Transverse colon (tissue), 4 donors: ENCODE measurements at regions not wholly inside any gene's neighbourhood (a gene's known extent, or its start where the extent isn't known, plus 50 kb on each side); places are given as distances from the start of the nearest gene placed in this dataset.
"Not testable (repeated sequence)": the region's sequence is repeated elsewhere in the genome, so short reads cannot be mapped to it uniquely, and the experiment has no call there.

Experiments
- DNase-seq: peaks from one replicate; pipeline ENCODE4 v3.0.0-alpha.2; 2019
- H3K27ac ChIP-seq, 4 donors: fragments of 200-600 bp; sonication (generic); 2 replicates each; pipeline ENCODE4 v1.5.1; 2016 to 2018; ENCODE audit warnings: inconsistent platforms in 4 of 4
- H3K27me3 ChIP-seq: fragments of 200-600 bp; sonication (generic); 2 replicates; pipeline ENCODE4 v1.5.1; 2017; ENCODE audit warnings: inconsistent platforms
- H3K36me3 ChIP-seq, 4 donors: fragments of 200-600 bp; sonication (generic); 2 replicates each; pipeline ENCODE4 v1.5.1; 2017 to 2019; ENCODE audit warnings: inconsistent platforms in 4 of 4
- H3K4me1 ChIP-seq, 4 donors: fragments of 200-600 bp; sonication (generic); 2 replicates each; pipeline ENCODE4 v1.5.1; 2017 to 2020; ENCODE audit warnings: inconsistent platforms in 4 of 4
- H3K4me3 ChIP-seq, 4 donors: fragments of 200-600 bp; sonication (generic); 1 replicate in 1 of 4; 2 replicates in 3 of 4; pipeline versions ENCODE4 v1.5.1 to v1.6.1; 2017 to 2019; ENCODE audit warnings: inconsistent platforms in 4 of 4
- H3K9me3 ChIP-seq, 2 donors: fragments of 200-600 bp; sonication (generic); 2 replicates each; pipeline ENCODE4 v1.5.1; 2017 to 2019; ENCODE audit warnings: inconsistent platforms in 2 of 2
- EP300 ChIP-seq: sonication (generic); formaldehyde crosslinking; IDR thresholded peaks from one replicate; pipeline ENCODE4 v1.6.1; 2017; ENCODE audit warnings: antibody characterized with exemption, low read depth
- POLR2A ChIP-seq: fragments of 450-650 bp; IDR thresholded peaks from one replicate; pipeline ENCODE4 v1.6.1; 2016; ENCODE audit warnings: antibody characterized with exemption, mild to moderate bottlenecking, moderate library complexity
- POLR2AphosphoS5 ChIP-seq, 3 donors: sonication (generic); formaldehyde crosslinking; IDR thresholded peaks; one replicate each; pipeline ENCODE4 v1.6.1; 2016; ENCODE audit warnings: antibody characterized with exemption in 3 of 3
- WGBS, 2 donors: methylation state at CpG; one replicate each; pipeline ENCODE4 v1.1.5; 2018; ENCODE audit warnings: low coverage in 1 of 2; 5-methylcytosine and 5-hydroxymethylcytosine counted together
- in situ Hi-C, 4 donors: fragments of 200-750 bp; cut with MboI; loops; one replicate each; pipeline versions ENCODE4 v1.15.0 to v1.15.1; 2017; ENCODE audit warnings: low sequenced_read_pairs in 3 of 4, low pct_ligation_motif_present in 1 of 4, low pct_unique_long_range_greater_than_20kb in 1 of 4
- intact Hi-C: fragments of 100-400 bp; cut with DNase I; formaldehyde crosslinking; loops from one replicate; pipeline ENCODE4 v1.15.1; 2023; ENCODE audit warnings: low total_unique reads
- TF ChIP-seq, protein P1 (sequence below), 5 experiments: fragments of 200-600 bp in 3 of 5; fragments of 450-650 bp in 2 of 5; sonication (generic) in 3 of 5; IDR thresholded peaks; 1 replicate in 2 of 5; 2 replicates in 3 of 5; pipeline ENCODE4 v1.5.1; 2016 to 2017; ENCODE audit warnings: antibody characterized with exemption in 5 of 5, inconsistent platforms in 3 of 5, mild to moderate bottlenecking in 2 of 5, moderate library complexity in 1 of 5

DNA sequence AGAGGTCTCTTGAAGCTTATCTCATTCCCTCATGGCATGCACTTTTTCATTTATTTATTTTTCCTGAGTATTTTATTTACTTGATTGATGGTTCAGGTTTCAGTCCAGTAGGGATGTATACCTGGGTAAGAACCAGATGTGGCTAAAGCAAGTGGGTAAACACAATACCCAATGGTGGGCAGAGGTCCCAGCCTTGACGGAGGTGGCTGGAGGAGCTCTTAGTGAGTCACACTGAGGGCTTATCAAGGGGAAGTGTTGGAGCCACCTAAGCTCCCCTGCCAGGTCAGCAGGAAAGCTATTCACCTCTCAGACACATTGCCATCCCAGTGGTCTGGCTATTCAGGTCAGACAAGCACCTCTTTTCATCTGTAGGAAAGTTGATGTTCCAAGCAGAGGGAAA is 236.2 kb upstream of the MAGEB16 start:
- in situ Hi-C loops (no loop called here), intact Hi-C loops (no loop called here)
- Histone ChIP-seq H3K4me3 (no peak overlapping the region), H3K9me3 (no peaks in the 10 kb centered on the region), H3K36me3 (no peaks in the 10 kb centered on the region), H3K4me1 (no peaks in the 10 kb centered on the region), H3K27ac (no peak overlapping the region), H3K27me3 (no peaks in the 10 kb centered on the region)
- WGBS, 2 donors = 74% methylated on average over 1 of the region's 1 CpG; no CpG with 5 or more reads in 1 of the 2 donors
- no peak for DNase-seq
- TF ChIP-seq, protein P1, sequence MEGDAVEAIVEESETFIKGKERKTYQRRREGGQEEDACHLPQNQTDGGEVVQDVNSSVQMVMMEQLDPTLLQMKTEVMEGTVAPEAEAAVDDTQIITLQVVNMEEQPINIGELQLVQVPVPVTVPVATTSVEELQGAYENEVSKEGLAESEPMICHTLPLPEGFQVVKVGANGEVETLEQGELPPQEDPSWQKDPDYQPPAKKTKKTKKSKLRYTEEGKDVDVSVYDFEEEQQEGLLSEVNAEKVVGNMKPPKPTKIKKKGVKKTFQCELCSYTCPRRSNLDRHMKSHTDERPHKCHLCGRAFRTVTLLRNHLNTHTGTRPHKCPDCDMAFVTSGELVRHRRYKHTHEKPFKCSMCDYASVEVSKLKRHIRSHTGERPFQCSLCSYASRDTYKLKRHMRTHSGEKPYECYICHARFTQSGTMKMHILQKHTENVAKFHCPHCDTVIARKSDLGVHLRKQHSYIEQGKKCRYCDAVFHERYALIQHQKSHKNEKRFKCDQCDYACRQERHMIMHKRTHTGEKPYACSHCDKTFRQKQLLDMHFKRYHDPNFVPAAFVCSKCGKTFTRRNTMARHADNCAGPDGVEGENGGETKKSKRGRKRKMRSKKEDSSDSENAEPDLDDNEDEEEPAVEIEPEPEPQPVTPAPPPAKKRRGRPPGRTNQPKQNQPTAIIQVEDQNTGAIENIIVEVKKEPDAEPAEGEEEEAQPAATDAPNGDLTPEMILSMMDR (IDR thresholded peaks at IDR 0.05) = no peak
- no peak for TF ChIP-seq EP300
- TF ChIP-seq POLR2AphosphoS5 (IDR thresholded peaks at IDR 0.05) = no peak
- TF ChIP-seq POLR2A = no peak

DNA sequence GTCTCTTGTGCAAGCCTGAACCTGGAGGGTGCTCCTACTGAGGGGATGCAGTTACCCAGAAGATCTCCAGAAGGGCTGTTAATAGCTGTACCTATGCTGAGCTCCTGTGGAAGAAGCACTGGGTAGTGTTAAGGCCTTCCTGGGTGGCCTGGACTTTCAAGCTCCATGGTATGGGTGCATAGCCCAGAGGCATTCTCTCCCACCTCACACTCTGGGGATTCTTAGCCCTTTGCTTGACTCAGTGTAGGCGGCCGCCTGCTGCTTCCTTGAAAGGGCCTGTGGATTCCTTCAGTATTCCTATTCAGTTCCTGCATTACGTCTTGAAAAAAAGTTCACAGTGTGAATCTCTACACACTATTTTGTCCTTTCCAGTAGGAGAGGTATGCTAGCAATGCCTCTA is 235.7 kb upstream of the MAGEB16 start:
- Histone ChIP-seq H3K4me3 (no peak overlapping the region), H3K4me1 (no peaks in the 10 kb centered on the region), H3K9me3 (no peaks in the 10 kb centered on the region), H3K36me3 (no peaks in the 10 kb centered on the region), H3K27ac (no peak overlapping the region), H3K27me3 (no peaks in the 10 kb centered on the region)
- DNase-seq = no peak
- TF ChIP-seq, protein P1 (IDR thresholded peaks at IDR 0.05) = no peak
- no peak for TF ChIP-seq POLR2A
- TF ChIP-seq EP300 = no peak
- no peak for TF ChIP-seq POLR2AphosphoS5 (IDR thresholded peaks at IDR 0.05)
- 93% methylated on average over 3 of the region's 3 CpGs; no CpG with 5 or more reads in 1 of the 2 donors for WGBS, 2 donors
- in situ Hi-C loops = no loop called here
- intact Hi-C loops = no loop called here

DNA sequence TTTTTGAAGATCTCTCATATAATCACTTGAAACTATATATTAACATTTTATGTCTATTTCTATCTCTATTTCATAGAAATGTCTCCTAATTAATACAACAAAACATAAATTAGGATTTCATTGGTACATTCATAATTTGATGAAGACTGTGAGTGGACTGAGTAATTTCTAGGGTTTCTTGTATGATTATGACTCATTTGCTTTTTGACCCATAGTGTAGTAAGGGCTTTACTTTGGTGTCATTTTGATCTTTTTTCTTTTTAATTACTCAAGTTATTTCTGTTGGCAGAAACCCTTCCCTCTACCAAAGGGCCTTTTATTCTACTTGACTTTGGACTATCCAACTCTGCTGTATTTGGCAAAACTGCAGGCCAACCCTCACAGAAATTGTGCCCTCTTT is 207.9 kb upstream of the MAGEB16 start:
- no peaks in the 10 kb centered on the region for H3K4me1 ChIP-seq
- DNase-seq = no peak
- H3K4me3 ChIP-seq = no peak overlapping the region
- in situ Hi-C loops = no loop called here
- TF ChIP-seq EP300 (no peak), POLR2AphosphoS5 (IDR thresholded peaks at IDR 0.05) (no peak), POLR2A (no peak)
- TF ChIP-seq, protein P1 (IDR thresholded peaks at IDR 0.05) = no peak
- H3K9me3 ChIP-seq = no peaks in the 10 kb centered on the region
- intact Hi-C loops = no loop called here
- H3K27ac ChIP-seq = no peak overlapping the region
- H3K27me3 ChIP-seq = no peaks in the 10 kb centered on the region
- H3K36me3 ChIP-seq = no peaks in the 10 kb centered on the region

DNA sequence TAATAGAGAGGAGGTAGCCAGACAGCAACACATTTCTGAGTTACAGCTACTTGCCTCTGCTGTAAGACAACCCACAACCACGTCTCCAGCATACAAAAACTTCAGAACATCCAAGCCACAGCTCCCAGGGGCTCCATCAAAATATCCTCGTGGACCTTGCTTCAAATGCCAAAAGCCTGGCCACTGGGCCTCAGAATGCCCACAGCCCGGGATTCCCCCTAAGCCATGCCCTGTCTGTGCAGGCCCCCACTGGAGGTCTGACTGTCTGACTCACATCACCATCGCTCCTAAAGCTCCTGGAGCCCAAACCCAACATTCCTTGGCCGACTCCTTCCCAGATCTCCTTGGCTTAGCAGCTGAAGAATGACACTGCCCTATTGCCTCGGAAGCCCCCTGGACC is 186.6 kb upstream of the MAGEB16 start:
- H3K27ac ChIP-seq, DNase-seq, H3K27me3 ChIP-seq, H3K4me3 ChIP-seq, H3K4me1 ChIP-seq, intact Hi-C loops, H3K9me3 ChIP-seq, H3K36me3 ChIP-seq: not testable (repeated sequence)
- in situ Hi-C loops = loop anchor here in 1 of 4 donors (25.0 kb wide), 1 partner anchor 101 kb away; no protein-coding TSS in a partner anchor
- 64% methylated on average over 6 of the region's 6 CpGs; no CpG with 5 or more reads in 1 of the 2 donors for WGBS, 2 donors

DNA sequence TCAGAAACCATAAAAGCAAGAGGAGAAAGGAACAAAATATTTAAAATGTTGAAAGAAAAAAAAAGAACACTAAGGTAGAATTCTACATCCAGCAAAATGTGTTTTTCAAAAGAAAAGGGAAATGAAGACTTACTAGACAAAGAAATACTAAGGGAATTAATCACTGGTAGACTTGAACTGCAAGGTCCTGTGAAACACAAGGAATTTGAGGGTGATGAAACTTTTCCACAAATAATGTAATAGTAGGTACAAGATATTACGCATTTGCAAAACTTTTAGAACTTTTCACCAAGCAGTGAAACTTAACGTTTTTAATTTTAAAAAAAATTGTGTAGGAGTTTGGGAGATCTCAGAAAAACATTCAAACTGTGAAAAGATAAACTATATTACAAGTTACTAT is 180.3 kb upstream of the MAGEB16 start:
- in situ Hi-C loops = loop anchor here in 1 of 4 donors (25.0 kb wide), 1 partner anchor 94 kb away; no protein-coding TSS in a partner anchor
- no peaks in the 10 kb centered on the region for H3K9me3 ChIP-seq
- no peaks in the 10 kb centered on the region for H3K4me1 ChIP-seq
- H3K27me3 ChIP-seq = no peaks in the 10 kb centered on the region
- WGBS, 2 donors = 52 to 70% methylated on average over 2 of the region's 2 CpGs
- H3K36me3 ChIP-seq = no peaks in the 10 kb centered on the region
- no peak overlapping the region for H3K27ac ChIP-seq
- no peak overlapping the region for H3K4me3 ChIP-seq
- intact Hi-C loops = no loop called here
- no peak for TF ChIP-seq EP300
- TF ChIP-seq, protein P1 (IDR thresholded peaks at IDR 0.05) = no peak
- TF ChIP-seq POLR2A = no peak
- no peak for TF ChIP-seq POLR2AphosphoS5 (IDR thresholded peaks at IDR 0.05)
- DNase-seq = no peak
